ENCODE measurements at regions not wholly inside any gene's neighbourhood (a gene's known extent, or its start where the extent isn't known, plus 50 kb on each side); places are given as distances from the start of the nearest gene placed in this dataset.

DNA sequence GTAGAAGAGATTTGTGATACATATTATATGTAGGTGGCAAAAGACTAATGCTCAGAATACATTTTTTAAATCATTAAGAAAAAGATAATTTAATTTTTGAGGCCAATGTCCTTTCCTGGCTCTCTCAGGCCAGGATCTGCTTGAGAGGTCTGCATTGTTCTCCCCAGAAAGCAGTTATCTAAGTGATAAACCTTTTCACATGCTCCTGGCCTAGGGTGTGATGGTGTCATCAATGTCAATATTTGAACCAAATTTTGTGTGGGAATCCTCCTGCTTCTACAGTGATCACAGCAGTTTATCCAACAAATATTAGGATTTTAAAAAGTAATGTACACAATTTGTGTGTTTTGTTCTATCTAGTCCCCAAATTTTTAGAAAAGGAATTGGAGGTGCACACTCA, 166.6 kb downstream of the DIRAS2 start:
- TF ChIP-seq, protein P1, sequence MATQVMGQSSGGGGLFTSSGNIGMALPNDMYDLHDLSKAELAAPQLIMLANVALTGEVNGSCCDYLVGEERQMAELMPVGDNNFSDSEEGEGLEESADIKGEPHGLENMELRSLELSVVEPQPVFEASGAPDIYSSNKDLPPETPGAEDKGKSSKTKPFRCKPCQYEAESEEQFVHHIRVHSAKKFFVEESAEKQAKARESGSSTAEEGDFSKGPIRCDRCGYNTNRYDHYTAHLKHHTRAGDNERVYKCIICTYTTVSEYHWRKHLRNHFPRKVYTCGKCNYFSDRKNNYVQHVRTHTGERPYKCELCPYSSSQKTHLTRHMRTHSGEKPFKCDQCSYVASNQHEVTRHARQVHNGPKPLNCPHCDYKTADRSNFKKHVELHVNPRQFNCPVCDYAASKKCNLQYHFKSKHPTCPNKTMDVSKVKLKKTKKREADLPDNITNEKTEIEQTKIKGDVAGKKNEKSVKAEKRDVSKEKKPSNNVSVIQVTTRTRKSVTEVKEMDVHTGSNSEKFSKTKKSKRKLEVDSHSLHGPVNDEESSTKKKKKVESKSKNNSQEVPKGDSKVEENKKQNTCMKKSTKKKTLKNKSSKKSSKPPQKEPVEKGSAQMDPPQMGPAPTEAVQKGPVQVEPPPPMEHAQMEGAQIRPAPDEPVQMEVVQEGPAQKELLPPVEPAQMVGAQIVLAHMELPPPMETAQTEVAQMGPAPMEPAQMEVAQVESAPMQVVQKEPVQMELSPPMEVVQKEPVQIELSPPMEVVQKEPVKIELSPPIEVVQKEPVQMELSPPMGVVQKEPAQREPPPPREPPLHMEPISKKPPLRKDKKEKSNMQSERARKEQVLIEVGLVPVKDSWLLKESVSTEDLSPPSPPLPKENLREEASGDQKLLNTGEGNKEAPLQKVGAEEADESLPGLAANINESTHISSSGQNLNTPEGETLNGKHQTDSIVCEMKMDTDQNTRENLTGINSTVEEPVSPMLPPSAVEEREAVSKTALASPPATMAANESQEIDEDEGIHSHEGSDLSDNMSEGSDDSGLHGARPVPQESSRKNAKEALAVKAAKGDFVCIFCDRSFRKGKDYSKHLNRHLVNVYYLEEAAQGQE (IDR thresholded peaks at IDR 0.05; ENCODE audit: low read depth) = no peak
- TF ChIP-seq TCF12 (IDR thresholded peaks at IDR 0.05; ENCODE audit: low read depth) (no peak), TEAD4 (IDR thresholded peaks at IDR 0.05) (no peak)

DNA sequence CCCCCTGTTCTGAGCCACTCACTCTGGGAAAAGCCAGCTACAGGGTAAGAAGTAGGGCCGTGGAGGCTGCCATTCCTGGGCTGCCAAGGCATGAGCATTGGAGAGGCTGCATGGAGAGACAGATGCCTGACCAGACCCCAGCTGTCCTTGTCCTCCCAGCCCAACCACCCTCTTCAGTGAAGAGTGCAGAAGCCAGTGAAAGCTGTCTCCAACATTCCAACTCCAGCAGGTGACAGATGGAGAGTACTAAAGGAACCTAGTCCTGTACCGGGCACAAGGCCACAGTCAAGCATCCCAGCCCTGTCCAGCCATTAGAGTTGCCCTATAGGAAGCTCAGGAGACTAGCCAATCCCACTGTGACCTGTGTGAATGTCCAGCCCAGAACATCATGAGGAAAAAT, 165.1 kb downstream of the DIRAS2 start:
- TF ChIP-seq NFIC (IDR thresholded peaks at IDR 0.05) (no peak), YY1 (IDR thresholded peaks at IDR 0.05; ENCODE audit: low read depth) (no peak), TEAD4 (IDR thresholded peaks at IDR 0.05) (no peak), FOXM1 (IDR thresholded peaks at IDR 0.05; ENCODE audit: borderline replicate concordance, low read depth) (no peak), TCF12 (IDR thresholded peaks at IDR 0.05; ENCODE audit: low read depth) (no peak), CEBPB (IDR thresholded peaks at IDR 0.05) (no peak), RAD21 (IDR thresholded peaks at IDR 0.05; ENCODE audit: low read depth) (no peak), EP300 (IDR thresholded peaks at IDR 0.05; ENCODE audit: borderline replicate concordance) (no peak), TAF1 (IDR thresholded peaks at IDR 0.05; ENCODE audit: low read depth) (no peak), EGR1 (IDR thresholded peaks at IDR 0.05) (no peak), CREB1 (IDR thresholded peaks at IDR 0.05; ENCODE audit: low read depth) (no peak), ZBTB7A (IDR thresholded peaks at IDR 0.05; ENCODE audit: low read depth) (no peak)
- TF ChIP-seq, protein P1 (IDR thresholded peaks at IDR 0.05; ENCODE audit: low read depth) = no peak
- TF ChIP-seq, protein P2, sequence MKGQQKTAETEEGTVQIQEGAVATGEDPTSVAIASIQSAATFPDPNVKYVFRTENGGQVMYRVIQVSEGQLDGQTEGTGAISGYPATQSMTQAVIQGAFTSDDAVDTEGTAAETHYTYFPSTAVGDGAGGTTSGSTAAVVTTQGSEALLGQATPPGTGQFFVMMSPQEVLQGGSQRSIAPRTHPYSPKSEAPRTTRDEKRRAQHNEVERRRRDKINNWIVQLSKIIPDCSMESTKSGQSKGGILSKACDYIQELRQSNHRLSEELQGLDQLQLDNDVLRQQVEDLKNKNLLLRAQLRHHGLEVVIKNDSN (IDR thresholded peaks at IDR 0.05) = no peak
- TF ChIP-seq, protein P3, sequence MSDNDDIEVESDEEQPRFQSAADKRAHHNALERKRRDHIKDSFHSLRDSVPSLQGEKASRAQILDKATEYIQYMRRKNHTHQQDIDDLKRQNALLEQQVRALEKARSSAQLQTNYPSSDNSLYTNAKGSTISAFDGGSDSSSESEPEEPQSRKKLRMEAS (IDR thresholded peaks at IDR 0.05) = no peak

DNA sequence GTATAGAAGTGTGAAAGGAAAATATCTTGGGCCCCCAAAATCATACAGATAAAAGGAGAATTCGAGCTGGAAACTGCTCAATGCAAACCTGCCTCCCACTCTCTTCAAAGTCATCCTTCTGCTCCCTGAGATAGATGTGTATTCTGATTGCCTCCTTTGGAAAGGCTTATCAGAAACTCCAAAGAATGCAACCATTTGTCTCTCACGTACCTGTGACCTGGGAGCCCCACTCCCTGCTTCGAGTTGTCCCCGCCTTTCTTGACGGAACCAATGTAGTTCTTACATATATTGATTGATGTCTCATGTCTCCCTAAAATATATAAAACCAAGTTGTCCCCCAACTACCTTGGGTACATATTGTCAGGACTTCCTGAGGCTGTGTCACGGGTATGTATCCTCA, 163.8 kb downstream of the DIRAS2 start:
- TF ChIP-seq, protein P2 (IDR thresholded peaks at IDR 0.05) = no peak
- TF ChIP-seq CREB1 (IDR thresholded peaks at IDR 0.05; ENCODE audit: low read depth) (no peak), CEBPB (IDR thresholded peaks at IDR 0.05) (no peak), EGR1 (IDR thresholded peaks at IDR 0.05) (no peak), TCF12 (IDR thresholded peaks at IDR 0.05; ENCODE audit: low read depth) (no peak), FOXM1 (IDR thresholded peaks at IDR 0.05; ENCODE audit: borderline replicate concordance, low read depth) (no peak), TAF1 (IDR thresholded peaks at IDR 0.05; ENCODE audit: low read depth) (no peak), RAD21 (IDR thresholded peaks at IDR 0.05; ENCODE audit: low read depth) (no peak), EP300 (IDR thresholded peaks at IDR 0.05; ENCODE audit: borderline replicate concordance) (no peak), ZBTB7A (IDR thresholded peaks at IDR 0.05; ENCODE audit: low read depth) (no peak), YY1 (IDR thresholded peaks at IDR 0.05; ENCODE audit: low read depth) (no peak), NFIC (IDR thresholded peaks at IDR 0.05) (no peak), TEAD4 (IDR thresholded peaks at IDR 0.05) (no peak)
- TF ChIP-seq, protein P3 (IDR thresholded peaks at IDR 0.05) = no peak
- TF ChIP-seq, protein P1 (IDR thresholded peaks at IDR 0.05; ENCODE audit: low read depth) = no peak

DNA sequence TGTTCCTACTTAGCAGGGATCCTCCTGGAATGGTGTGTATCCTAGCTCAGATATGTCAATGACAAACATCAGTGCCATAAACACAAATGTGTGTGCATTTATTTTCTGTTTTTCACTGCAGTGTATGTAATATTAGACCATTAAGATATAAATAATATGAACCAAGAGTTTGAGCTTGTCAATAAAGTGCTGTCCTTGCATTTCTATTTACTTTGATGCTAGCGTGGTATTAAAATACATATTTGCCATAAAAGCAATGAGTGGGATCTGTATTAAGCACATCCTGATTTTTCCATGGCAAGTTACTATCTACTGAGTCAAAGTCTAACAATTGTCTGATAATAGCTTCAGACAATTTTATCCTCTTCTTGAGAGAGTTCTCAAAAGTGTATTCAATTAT, 157.6 kb downstream of the DIRAS2 start:
- TF ChIP-seq RAD21 (IDR thresholded peaks at IDR 0.05; ENCODE audit: low read depth) (no peak), EP300 (IDR thresholded peaks at IDR 0.05; ENCODE audit: borderline replicate concordance) (no peak), YY1 (IDR thresholded peaks at IDR 0.05; ENCODE audit: low read depth) (no peak), EGR1 (IDR thresholded peaks at IDR 0.05) (no peak), CEBPB (IDR thresholded peaks at IDR 0.05) (no peak), NFIC (IDR thresholded peaks at IDR 0.05) (no peak), FOXM1 (IDR thresholded peaks at IDR 0.05; ENCODE audit: borderline replicate concordance, low read depth) (no peak), TCF12 (IDR thresholded peaks at IDR 0.05; ENCODE audit: low read depth) (no peak), TAF1 (IDR thresholded peaks at IDR 0.05; ENCODE audit: low read depth) (no peak), TEAD4 (IDR thresholded peaks at IDR 0.05) (no peak)
- TF ChIP-seq, protein P3 (IDR thresholded peaks at IDR 0.05) = no peak
- TF ChIP-seq, protein P2 (IDR thresholded peaks at IDR 0.05) = no peak
- TF ChIP-seq, protein P1 (IDR thresholded peaks at IDR 0.05; ENCODE audit: low read depth) = no peak
